ENCODE measurements at regions not wholly inside any gene's neighbourhood (a gene's known extent, or its start where the extent isn't known, plus 50 kb on each side); places are given as distances from the start of the nearest gene placed in this dataset.

DNA sequence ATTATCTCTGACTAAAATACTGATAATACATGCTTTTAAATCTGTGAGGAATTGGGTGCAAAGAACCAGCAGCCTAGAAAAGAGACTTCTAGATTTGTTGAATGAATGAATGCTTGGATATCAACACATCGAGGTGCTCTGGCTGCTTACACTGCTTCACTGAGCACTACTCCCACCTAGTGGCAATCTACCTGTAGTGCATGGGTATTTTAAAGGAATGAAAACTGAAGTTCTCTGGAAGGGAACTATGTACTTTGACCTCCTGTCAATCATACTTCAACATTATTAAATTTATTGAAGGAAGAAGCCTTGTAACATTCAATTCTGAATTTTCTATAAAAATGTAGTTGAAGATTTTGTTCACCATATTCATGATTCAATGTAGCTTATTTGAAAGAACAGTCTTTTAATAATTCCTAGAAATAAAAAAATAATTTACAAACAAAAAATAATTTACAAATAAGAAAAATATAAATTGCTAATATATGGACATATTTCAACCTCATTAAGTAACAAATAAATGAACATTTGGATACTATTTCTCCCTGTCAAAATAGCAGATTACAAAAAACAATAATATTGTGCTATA is 111.2 kb upstream of the MMS22L start:
- TF ChIP-seq, protein P1, sequence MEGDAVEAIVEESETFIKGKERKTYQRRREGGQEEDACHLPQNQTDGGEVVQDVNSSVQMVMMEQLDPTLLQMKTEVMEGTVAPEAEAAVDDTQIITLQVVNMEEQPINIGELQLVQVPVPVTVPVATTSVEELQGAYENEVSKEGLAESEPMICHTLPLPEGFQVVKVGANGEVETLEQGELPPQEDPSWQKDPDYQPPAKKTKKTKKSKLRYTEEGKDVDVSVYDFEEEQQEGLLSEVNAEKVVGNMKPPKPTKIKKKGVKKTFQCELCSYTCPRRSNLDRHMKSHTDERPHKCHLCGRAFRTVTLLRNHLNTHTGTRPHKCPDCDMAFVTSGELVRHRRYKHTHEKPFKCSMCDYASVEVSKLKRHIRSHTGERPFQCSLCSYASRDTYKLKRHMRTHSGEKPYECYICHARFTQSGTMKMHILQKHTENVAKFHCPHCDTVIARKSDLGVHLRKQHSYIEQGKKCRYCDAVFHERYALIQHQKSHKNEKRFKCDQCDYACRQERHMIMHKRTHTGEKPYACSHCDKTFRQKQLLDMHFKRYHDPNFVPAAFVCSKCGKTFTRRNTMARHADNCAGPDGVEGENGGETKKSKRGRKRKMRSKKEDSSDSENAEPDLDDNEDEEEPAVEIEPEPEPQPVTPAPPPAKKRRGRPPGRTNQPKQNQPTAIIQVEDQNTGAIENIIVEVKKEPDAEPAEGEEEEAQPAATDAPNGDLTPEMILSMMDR (IDR thresholded peaks at IDR 0.05), result peak; percentile 80 to 98 (median 89)
- no peak for TF ChIP-seq POLR2A (IDR thresholded peaks at IDR 0.05)
- intact Hi-C loops (cut with DNase I), result loop anchor here (1.0 to 10.0 kb wide), 9 partner anchors 207 to 499 kb away; partner anchors contain the start of gene NDUFAF4 (in 1 of the 10)
- peak in 2 of 5 donors; percentile 11 to 28 for DNase-seq
- H3K27me3 ChIP-seq, result no peaks in the 10 kb centered on the region
- H3K36me3 ChIP-seq, result no peaks in the 10 kb centered on the region
- no peaks in the 10 kb centered on the region for H3K9me3 ChIP-seq
- WGBS, 4 donors, result 0 to 3% (median 0%) methylated on average over 1 of the region's 1 CpG
- H3K4me3 ChIP-seq, result no peak overlapping the region
- no peaks in the 10 kb centered on the region for H3K4me1 ChIP-seq
- ATAC-seq, result peak in 2 of 4 donors; percentile 67 to 69
- H3K27ac ChIP-seq, result no peak overlapping the region

DNA sequence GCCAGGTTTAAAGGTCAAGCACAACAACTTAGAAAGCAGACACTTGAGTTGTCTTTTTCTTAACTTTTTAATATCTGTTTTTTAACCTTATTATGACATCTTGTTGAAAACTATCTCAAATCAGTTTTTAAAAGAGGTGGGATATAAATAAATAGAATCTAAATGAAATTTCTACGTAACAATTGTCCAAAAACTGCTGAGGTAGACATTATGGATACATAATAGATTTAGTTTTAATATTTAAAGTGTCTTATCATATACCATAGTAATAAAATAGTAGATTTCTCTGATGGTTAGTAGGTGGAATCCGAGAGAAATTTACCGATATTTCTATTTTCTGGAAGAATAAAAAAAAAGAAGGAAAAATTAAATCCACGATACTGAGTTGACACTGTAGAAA is 113.9 kb upstream of the MMS22L start:
- TF ChIP-seq, protein P1 (IDR thresholded peaks at IDR 0.05), result no peak
- no peak for TF ChIP-seq POLR2A (IDR thresholded peaks at IDR 0.05)
- WGBS, 4 donors, result 89 to 94% (median 92%) methylated on average over 4 of the region's 4 CpGs
- intact Hi-C loops (cut with DNase I), result loop anchor here in 3 of 10 donors (10.0 kb wide), 3 partner anchors 322 to 502 kb away; partner anchors contain the start of gene NDUFAF4 (in 1 of the 3)

DNA sequence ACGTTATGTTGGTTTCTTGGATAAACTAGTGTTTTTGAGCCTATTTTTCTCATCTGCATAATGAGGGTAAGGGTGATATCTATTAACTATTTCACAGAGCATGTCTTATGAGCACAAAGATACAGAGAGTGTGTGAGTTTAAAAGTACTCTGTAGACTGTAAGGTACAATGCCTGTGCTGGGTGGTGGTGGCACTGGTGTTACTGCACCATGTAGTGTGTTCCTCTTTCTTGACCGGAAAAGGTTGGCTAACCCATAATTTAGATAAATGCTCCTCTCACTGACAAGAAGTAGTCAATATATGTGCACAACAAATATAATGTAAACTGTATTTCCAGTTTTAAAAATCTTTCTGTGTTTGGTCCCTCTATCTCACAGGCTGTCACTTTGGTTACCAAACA is 116.2 kb upstream of the MMS22L start:
- no peaks in the 10 kb centered on the region for H3K36me3 ChIP-seq
- no peaks in the 10 kb centered on the region for H3K27me3 ChIP-seq
- TF ChIP-seq, protein P1 (IDR thresholded peaks at IDR 0.05), result no peak
- no peak for TF ChIP-seq POLR2A (IDR thresholded peaks at IDR 0.05)
- peaks cover 0 to 7% (median 0%) of the 10 kb centered on the region in 12 donors for H3K4me1 ChIP-seq
- H3K9me3 ChIP-seq, result peaks cover 0 to 8% (median 0%) of the 10 kb centered on the region in 12 donors
- intact Hi-C loops (cut with DNase I), result loop anchor here in 3 of 10 donors (10.0 kb wide), 3 partner anchors 324 to 504 kb away; partner anchors contain the start of gene NDUFAF4 (in 1 of the 3)
- DNase-seq (no peak), ATAC-seq (no peak)
- no peak overlapping the region for H3K4me3 ChIP-seq
- H3K27ac ChIP-seq, result no peak overlapping the region
- 88 to 94% (median 91%) methylated on average over 2 of the region's 2 CpGs for WGBS, 4 donors

More for the DNA sequence above, 113.9 kb upstream of the MMS22L start:
- no peak for DNase-seq
- Histone ChIP-seq H3K4me1 (peaks cover 0 to 7% (median 0%) of the 10 kb centered on the region in 12 donors), H3K36me3 (no peaks in the 10 kb centered on the region), H3K27ac (no peak overlapping the region), H3K4me3 (no peak overlapping the region), H3K9me3 (no peaks in the 10 kb centered on the region), H3K27me3 (no peaks in the 10 kb centered on the region)
- no peak for ATAC-seq

DNA sequence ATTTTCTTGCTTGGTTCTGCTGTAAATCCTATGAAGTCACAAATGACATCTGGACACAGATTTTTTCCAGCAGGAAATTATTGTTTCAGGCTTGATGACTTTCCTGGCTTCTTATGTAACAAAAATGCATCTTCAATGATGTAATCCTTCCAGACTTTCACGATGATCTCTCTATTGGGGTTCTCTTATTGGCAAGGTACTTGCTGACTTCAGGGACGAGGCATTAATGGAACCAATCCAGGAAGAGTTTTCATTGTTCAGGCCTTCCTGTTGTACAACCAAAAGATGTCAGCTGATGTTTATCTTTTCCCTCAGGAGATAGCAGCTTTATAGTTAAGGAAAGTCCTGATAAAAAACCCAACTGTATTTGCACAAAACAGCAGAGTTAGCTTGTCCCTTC is 118.5 kb upstream of the MMS22L start:
- WGBS, 4 donors, result 21 to 30% (median 24%) methylated on average over 2 of the region's 2 CpGs

More for the DNA sequence above, 118.5 kb upstream of the MMS22L start:
- DNase-seq, result no peak
- H3K4me3 ChIP-seq, result no peak overlapping the region
- H3K9me3 ChIP-seq, result peaks cover 0 to 8% (median 0%) of the 10 kb centered on the region in 12 donors
- peaks cover 0 to 7% (median 0%) of the 10 kb centered on the region in 12 donors for H3K4me1 ChIP-seq
- no peak overlapping the region for H3K27ac ChIP-seq
- intact Hi-C loops (cut with DNase I), result no loop called here
- no peaks in the 10 kb centered on the region for H3K27me3 ChIP-seq
- H3K36me3 ChIP-seq, result no peaks in the 10 kb centered on the region
- TF ChIP-seq, protein P1 (IDR thresholded peaks at IDR 0.05), result no peak
- no peak for TF ChIP-seq POLR2A (IDR thresholded peaks at IDR 0.05)
- ATAC-seq, result peak in 3 of 4 donors; percentile 38 to 95 (median 59)
